GM23248 (cell line): ENCODE measurements at regions not wholly inside any gene's neighbourhood (a gene's known extent, or its start where the extent isn't known, plus 50 kb on each side); places are given as distances from the start of the nearest gene placed in this dataset.

ENCODE experiments used
- DNase-seq: peaks from one replicate; pipeline ENCODE4 v3.0.0-alpha.2; 2015
- H2AFZ ChIP-seq: fragments of 200-600 bp; sonication (generic); 2 replicates; pipeline ENCODE4 v1.6.1; 2016; ENCODE audit warnings: antibody characterized with exemption
- H3F3A ChIP-seq: fragments of 200-600 bp; sonication (generic); 2 replicates; pipeline ENCODE4 v1.6.1; 2016; ENCODE audit warnings: mild to moderate bottlenecking, antibody characterized with exemption, mixed run types; ENCODE audit not compliant: insufficient read depth
- H3K27ac ChIP-seq: fragments of 200-600 bp; sonication (generic); 2 replicates; pipeline ENCODE4 v1.5.1; 2016; ENCODE audit warnings: mild to moderate bottlenecking
- H3K27me3 ChIP-seq: fragments of 200-600 bp; sonication (generic); replicated peaks from 2 replicates; pipeline ENCODE4 v1.6.1; 2016; ENCODE audit warnings: mild to moderate bottlenecking; ENCODE audit not compliant: insufficient read depth
- H3K36me3 ChIP-seq: fragments of 200-600 bp; sonication (generic); 2 replicates; pipeline ENCODE4 v1.6.1; 2016; ENCODE audit warnings: low read depth, mild to moderate bottlenecking
- H3K4me1 ChIP-seq: fragments of 200-600 bp; sonication (generic); 2 replicates; pipeline ENCODE4 v1.6.1; 2016; ENCODE audit warnings: mild to moderate bottlenecking; ENCODE audit not compliant: insufficient read depth
- H3K4me2 ChIP-seq: fragments of 200-600 bp; sonication (generic); one replicate; pipeline ENCODE4 v1.6.1; 2016; ENCODE audit warnings: mild to moderate bottlenecking; ENCODE audit not compliant: unreplicated experiment
- H3K4me3 ChIP-seq: fragments of 200-600 bp; sonication (generic); 2 replicates; pipeline ENCODE4 v1.5.1; 2016; ENCODE audit warnings: mild to moderate bottlenecking
- H3K79me2 ChIP-seq: fragments of 200-600 bp; sonication (generic); 2 replicates; pipeline ENCODE4 v1.6.1; 2016; ENCODE audit warnings: mild to moderate bottlenecking; ENCODE audit not compliant: insufficient read depth
- H3K9ac ChIP-seq: fragments of 200-600 bp; sonication (generic); 2 replicates; pipeline ENCODE4 v1.6.1; 2016; ENCODE audit warnings: mild to moderate bottlenecking
- H3K9me2 ChIP-seq: fragments of 200-600 bp; sonication (generic); 2 replicates; pipeline ENCODE4 v1.6.1; 2016; ENCODE audit warnings: mixed run types, mild to moderate bottlenecking, moderate library complexity; ENCODE audit not compliant: insufficient read depth
- H3K9me3 ChIP-seq: fragments of 200-600 bp; sonication (generic); one replicate; pipeline ENCODE4 v1.6.1; 2017; ENCODE audit warnings: low read depth
- H4K20me1 ChIP-seq: fragments of 200-600 bp; sonication (generic); 2 replicates; pipeline ENCODE4 v1.6.0; 2016; ENCODE audit not compliant: insufficient read depth
- EZH2 ChIP-seq: fragments of 200-600 bp; sonication (generic); IDR thresholded peaks from 2 replicates; pipeline ENCODE4 v1.6.1; 2018; ENCODE audit warnings: antibody characterized with exemption, mild to moderate bottlenecking; ENCODE audit not compliant: insufficient read depth, poor library complexity, severe bottlenecking
- EZH2phosphoT487 ChIP-seq: fragments of 200-600 bp; sonication (generic); IDR thresholded peaks from 2 replicates; pipeline ENCODE4 v1.6.1; 2018; ENCODE audit warnings: antibody characterized with exemption, moderate library complexity, mild to moderate bottlenecking, low read depth; ENCODE audit not compliant: insufficient read depth
- WGBS, 2 experiments: methylation state at CpG; one replicate each; pipeline ENCODE4 v1.1.6; 2015 to 2017; ENCODE audit warnings: low lambda C conversion rate in 2 of 2, low coverage in 1 of 2; ENCODE audit errors: missing lambda C conversion rate in 2 of 2; 5-methylcytosine and 5-hydroxymethylcytosine counted together
- in situ Hi-C: fragments of 300-500 bp; cut with MboI; formaldehyde crosslinking; loops from 2 replicates; pipeline ENCODE4 v1.15.0; 2020

- Histone ChIP-seq H3K4me2 (no peak overlapping the region), H3K9me2 (no peaks in the 10 kb centered on the region), H3K79me2 (no peaks in the 10 kb centered on the region), H3K9ac (no peak overlapping the region), H3K4me3 (no peak overlapping the region), H3F3A (no peaks in the 10 kb centered on the region), H3K9me3 (no peaks in the 10 kb centered on the region), H3K27ac (no peak overlapping the region), H3K4me1 (no peaks in the 10 kb centered on the region), H4K20me1 (no peaks in the 10 kb centered on the region), H3K36me3 (no peaks in the 10 kb centered on the region), H3K27me3 (no peaks in the 10 kb centered on the region), H2AFZ (no peak overlapping the region)
- in situ Hi-C loops = no loop called here
- 59 to 62% methylated on average over 4 of the region's 4 CpGs for WGBS, 2 experiments
- no peak for DNase-seq
- no peak for TF ChIP-seq EZH2phosphoT487
- no peak for TF ChIP-seq EZH2
Observed at GRCh38 chr10:121290674-121291073, 307.6 kb downstream of the FGFR2 start.

- Histone ChIP-seq H3K9ac (no peak overlapping the region), H3K27me3 (no peaks in the 10 kb centered on the region), H3F3A (no peaks in the 10 kb centered on the region), H2AFZ (no peak overlapping the region), H3K4me2 (no peak overlapping the region), H3K79me2 (no peaks in the 10 kb centered on the region), H3K9me3 (no peaks in the 10 kb centered on the region), H4K20me1 (no peaks in the 10 kb centered on the region), H3K27ac (no peak overlapping the region), H3K36me3 (no peaks in the 10 kb centered on the region), H3K9me2 (no peaks in the 10 kb centered on the region), H3K4me1 (no peaks in the 10 kb centered on the region), H3K4me3 (no peak overlapping the region)
- DNase-seq = no peak
- in situ Hi-C loops = no loop called here
- 51 to 55% methylated on average over 7 of the region's 7 CpGs for WGBS, 2 experiments
- TF ChIP-seq EZH2 (no peak), EZH2phosphoT487 (no peak)
Observed at GRCh38 chr10:121291376-121291775, 306.9 kb downstream of the FGFR2 start.

GRCh38 chr10:121291823-121292222, 306.4 kb downstream of the FGFR2 start:
- DNase-seq = no peak
- Histone ChIP-seq H3K27ac (no peak overlapping the region), H3K36me3 (no peaks in the 10 kb centered on the region), H3K9me3 (no peaks in the 10 kb centered on the region), H3K9me2 (no peaks in the 10 kb centered on the region), H3K79me2 (no peaks in the 10 kb centered on the region), H3F3A (no peaks in the 10 kb centered on the region), H3K4me2 (no peak overlapping the region), H2AFZ (no peak overlapping the region), H3K4me1 (no peaks in the 10 kb centered on the region), H3K9ac (no peak overlapping the region), H4K20me1 (no peaks in the 10 kb centered on the region), H3K27me3 (no peaks in the 10 kb centered on the region), H3K4me3 (no peak overlapping the region)
- 39 to 43% methylated on average over 8 of the region's 8 CpGs for WGBS, 2 experiments
- in situ Hi-C loops = no loop called here
- TF ChIP-seq EZH2 (no peak), EZH2phosphoT487 (no peak)

GRCh38 chr10:121292321-121292720, 305.9 kb downstream of the FGFR2 start:
- no peaks in the 10 kb centered on the region for H4K20me1 ChIP-seq
- 42 to 45% methylated on average over 9 of the region's 9 CpGs for WGBS, 2 experiments
- no peaks in the 10 kb centered on the region for H3K9me3 ChIP-seq
- no peak for TF ChIP-seq EZH2
- no peak for TF ChIP-seq EZH2phosphoT487
- in situ Hi-C loops = no loop called here
- no peaks in the 10 kb centered on the region for H3K4me1 ChIP-seq
- H3F3A ChIP-seq = no peaks in the 10 kb centered on the region
- no peak overlapping the region for H2AFZ ChIP-seq
- no peaks in the 10 kb centered on the region for H3K9me2 ChIP-seq
- no peaks in the 10 kb centered on the region for H3K36me3 ChIP-seq
- H3K9ac ChIP-seq = no peak overlapping the region
- DNase-seq = no peak
- H3K4me3 ChIP-seq = no peak overlapping the region
- no peak overlapping the region for H3K27ac ChIP-seq
- no peaks in the 10 kb centered on the region for H3K79me2 ChIP-seq
- no peak overlapping the region for H3K4me2 ChIP-seq
- H3K27me3 ChIP-seq = no peaks in the 10 kb centered on the region

GRCh38 chr10:121293110-121293509, 305.1 kb downstream of the FGFR2 start:
- Histone ChIP-seq H3K9me3 (no peaks in the 10 kb centered on the region), H3K27me3 (no peaks in the 10 kb centered on the region), H2AFZ (no peak overlapping the region), H3K79me2 (no peaks in the 10 kb centered on the region), H3K27ac (no peak overlapping the region), H3K4me3 (no peak overlapping the region), H4K20me1 (no peaks in the 10 kb centered on the region), H3K36me3 (no peaks in the 10 kb centered on the region), H3K4me1 (no peaks in the 10 kb centered on the region), H3K9me2 (no peaks in the 10 kb centered on the region), H3K4me2 (no peak overlapping the region), H3K9ac (no peak overlapping the region), H3F3A (no peaks in the 10 kb centered on the region)
- TF ChIP-seq EZH2phosphoT487 (no peak), EZH2 (no peak)
- no peak for DNase-seq
- in situ Hi-C loops = no loop called here
- 47 to 49% methylated on average over 9 of the region's 9 CpGs for WGBS, 2 experiments
